ENCODE measurements at regions not wholly inside any gene's neighbourhood (a gene's known extent, or its start where the extent isn't known, plus 50 kb on each side); places are given as distances from the start of the nearest gene placed in this dataset.
"Not testable (repeated sequence)": the region's sequence is repeated elsewhere in the genome, so short reads cannot be mapped to it uniquely, and the experiment has no call there.

GRCh38 chr11:92050305-92050704 lies 174.3 kb upstream of the FAT3 start:
- peak; percentile 65 for DNase-seq (ENCODE audit: low read depth)
- no peak overlapping the region for H3K4me3 ChIP-seq (ENCODE audit: low read length)
- no peak for TF ChIP-seq CTCF (conservative IDR thresholded peaks at IDR 0.05; ENCODE audit: low read depth, low read length)

GRCh38 chr11:92048415-92048814 lies 176.2 kb upstream of the FAT3 start:
- no peak for TF ChIP-seq CTCF (conservative IDR thresholded peaks at IDR 0.05; ENCODE audit: low read depth, low read length)
- H3K4me3 ChIP-seq (ENCODE audit: low read length) = no peak overlapping the region
- DNase-seq (ENCODE audit: low read depth) = no peak

GRCh38 chr11:92046103-92046502 lies 178.5 kb upstream of the FAT3 start:
- H3K4me3 ChIP-seq (ENCODE audit: low read length) = no peak overlapping the region
- no peak for TF ChIP-seq CTCF (conservative IDR thresholded peaks at IDR 0.05; ENCODE audit: low read depth, low read length)
- DNase-seq (ENCODE audit: low read depth) = no peak

- TF ChIP-seq CTCF (conservative IDR thresholded peaks at IDR 0.05; ENCODE audit: low read depth, low read length) = no peak
- DNase-seq (ENCODE audit: low read depth) = no peak
- no peak overlapping the region for H3K4me3 ChIP-seq (ENCODE audit: low read length)
Measured at GRCh38 chr11:92045301-92045700, 179.3 kb upstream of the FAT3 start.

- no peak for TF ChIP-seq CTCF (conservative IDR thresholded peaks at IDR 0.05; ENCODE audit: low read depth, low read length)
- no peak for DNase-seq (ENCODE audit: low read depth)
- no peak overlapping the region for H3K4me3 ChIP-seq (ENCODE audit: low read length)
Measured at GRCh38 chr11:92035488-92035887, 189.1 kb upstream of the FAT3 start.

- DNase-seq (ENCODE audit: low read depth); H3K4me3 ChIP-seq (ENCODE audit: low read length): not testable (repeated sequence)
Measured at GRCh38 chr11:92027136-92027535, 197.5 kb upstream of the FAT3 start.

- no peak for TF ChIP-seq CTCF (conservative IDR thresholded peaks at IDR 0.05; ENCODE audit: low read depth, low read length)
Measured at GRCh38 chr11:92026664-92027063, 198.0 kb upstream of the FAT3 start.

GRCh38 chr11:92024788-92025187 lies 199.8 kb upstream of the FAT3 start:
- no peak overlapping the region for H3K4me3 ChIP-seq (ENCODE audit: low read length)
- no peak for TF ChIP-seq CTCF (conservative IDR thresholded peaks at IDR 0.05; ENCODE audit: low read depth, low read length)
- DNase-seq (ENCODE audit: low read depth) = no peak

More at GRCh38 chr11:92026664-92027063, 198.0 kb upstream of the FAT3 start:
- DNase-seq (ENCODE audit: low read depth) = no peak
- H3K4me3 ChIP-seq (ENCODE audit: low read length) = no peak overlapping the region

Data from retinal pigment epithelial cell (primary cell).